CD4-positive, CD25-positive, alpha-beta regulatory T cell (primary cell): ENCODE measurements at regions not wholly inside any gene's neighbourhood (a gene's known extent, or its start where the extent isn't known, plus 50 kb on each side); places are given as distances from the start of the nearest gene placed in this dataset.

Experiments
- ATAC-seq, 2 donors: fragments of 150-1000 bp; cut with Tn5 transposase; one replicate each; pipeline ENCODE4 v1.10.0; 2021; ENCODE audit warnings: low read depth in 2 of 2, moderate number of reproducible peaks in 2 of 2, moderate library complexity in 1 of 2
- DNase-seq, 3 donors: peaks; one replicate each; pipeline versions ENCODE4 v3.0.0 to v3.0.0-alpha.2; 2012 to 2022; ENCODE audit warnings: mixed read lengths in 1 of 3
- H3K27ac ChIP-seq: one replicate; pipeline ENCODE4 v1.7.0; 2013; ENCODE audit warnings: mild to moderate bottlenecking, low read length; ENCODE audit not compliant: insufficient read depth, poor library complexity, severe bottlenecking
- H3K27me3 ChIP-seq: one replicate; pipeline ENCODE4 v1.7.0; 2013; ENCODE audit warnings: low read length; ENCODE audit not compliant: control insufficient read depth, insufficient read depth
- H3K36me3 ChIP-seq: one replicate; pipeline ENCODE4 v1.7.0; 2013; ENCODE audit warnings: mild to moderate bottlenecking, low read length, moderate library complexity; ENCODE audit not compliant: control insufficient read depth, insufficient read depth
- H3K4me1 ChIP-seq: 2 replicates; pipeline ENCODE4 v1.7.0; 2013; ENCODE audit warnings: mild to moderate bottlenecking, low read length; ENCODE audit not compliant: insufficient read depth, control insufficient read depth, poor library complexity, severe bottlenecking
- H3K4me3 ChIP-seq: one replicate; pipeline ENCODE4 v1.7.0; 2013; ENCODE audit warnings: low read depth, mild to moderate bottlenecking, low read length, moderate library complexity
- H3K9me3 ChIP-seq, 2 experiments: 1 replicate in 1 of 2; 2 replicates in 1 of 2; pipeline ENCODE4 v1.7.0; 2013; ENCODE audit warnings: low read length in 2 of 2, mild to moderate bottlenecking in 1 of 2, moderate library complexity in 1 of 2; ENCODE audit not compliant: control insufficient read depth in 2 of 2
- H3K27ac Mint-ChIP-seq, 3 donors: one replicate each; pipeline ENCODE4 v1.8.0; 2020 to 2022; ENCODE audit warnings: mild to moderate bottlenecking in 3 of 3, mixed read lengths in 3 of 3, moderate library complexity in 2 of 3
- H3K27me3 Mint-ChIP-seq: one replicate; pipeline ENCODE4 v1.8.0; 2022; ENCODE audit warnings: mild to moderate bottlenecking, mixed read lengths
- H3K36me3 Mint-ChIP-seq: one replicate; pipeline ENCODE4 v1.8.0; 2020; ENCODE audit warnings: mixed read lengths
- H3K4me1 Mint-ChIP-seq, 4 donors: one replicate each; pipeline ENCODE4 v1.8.0; 2020 to 2022; ENCODE audit warnings: mixed read lengths in 4 of 4, mild to moderate bottlenecking in 1 of 4
- H3K4me3 Mint-ChIP-seq, 4 donors: one replicate each; pipeline ENCODE4 v1.8.0; 2020 to 2022; ENCODE audit warnings: mild to moderate bottlenecking in 4 of 4, mixed read lengths in 4 of 4, moderate library complexity in 3 of 4
- H3K9me3 Mint-ChIP-seq, 7 donors: one replicate each; pipeline ENCODE4 v1.8.0; 2020 to 2022; ENCODE audit warnings: mixed read lengths in 7 of 7, mild to moderate bottlenecking in 3 of 7, moderate library complexity in 2 of 7

DNA sequence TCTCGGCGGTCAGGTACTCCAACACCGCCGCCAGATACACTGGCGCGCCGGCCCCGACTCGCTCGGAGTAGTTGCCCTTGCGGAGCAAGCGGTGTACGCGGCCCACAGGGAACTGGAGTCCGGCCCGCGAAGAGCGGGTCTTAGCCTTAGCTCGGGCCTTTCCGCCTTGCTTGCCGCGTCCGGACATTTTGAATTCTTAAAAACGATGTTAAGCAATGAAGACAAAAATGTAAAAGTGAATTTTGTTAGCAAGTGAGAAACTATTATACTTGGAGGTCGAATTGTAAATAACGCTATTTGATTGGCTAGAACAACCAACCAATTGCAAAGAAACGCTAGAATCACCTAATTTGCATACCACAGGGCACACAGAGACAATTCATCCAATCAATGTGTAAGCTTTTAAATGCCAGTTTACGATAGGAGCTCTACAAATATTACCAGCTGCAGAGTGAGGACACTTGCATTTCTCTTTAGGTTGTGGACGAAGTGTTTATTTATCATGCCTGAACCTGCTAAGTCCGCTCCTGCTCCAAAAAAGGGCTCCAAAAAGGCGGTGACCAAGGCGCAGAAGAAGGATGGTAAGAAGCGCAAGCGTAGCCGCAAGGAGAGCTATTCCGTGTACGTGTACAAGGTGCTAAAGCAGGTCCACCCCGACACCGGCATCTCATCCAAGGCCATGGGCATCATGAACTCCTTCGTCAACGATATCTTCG is 112.0 kb downstream of the HFE start:
- peak overlapping the region; percentile 98 to 99 (median 99) for H3K27ac Mint-ChIP-seq
- H3K27me3 ChIP-seq: no peaks in the 10 kb centered on the region
- H3K27ac ChIP-seq: peak overlapping the region; percentile 90
- peaks cover 15 to 54% (median 23%) of the 10 kb centered on the region in 4 donors for H3K4me1 Mint-ChIP-seq
- H3K4me3 Mint-ChIP-seq: peak overlapping the region; percentile 93 to 99 (median 97)
- H3K36me3 Mint-ChIP-seq: no peaks in the 10 kb centered on the region
- peaks cover 40% of the 10 kb centered on the region for H3K4me1 ChIP-seq
- no peaks in the 10 kb centered on the region for H3K9me3 ChIP-seq
- H3K27me3 Mint-ChIP-seq: no peaks in the 10 kb centered on the region
- no peaks in the 10 kb centered on the region for H3K9me3 Mint-ChIP-seq
- H3K36me3 ChIP-seq: no peaks in the 10 kb centered on the region
- H3K4me3 ChIP-seq: peak overlapping the region; percentile 99
- peak; percentile 70 to 72 for ATAC-seq
- DNase-seq: peak; percentile 53 to 96 (median 94)

DNA sequence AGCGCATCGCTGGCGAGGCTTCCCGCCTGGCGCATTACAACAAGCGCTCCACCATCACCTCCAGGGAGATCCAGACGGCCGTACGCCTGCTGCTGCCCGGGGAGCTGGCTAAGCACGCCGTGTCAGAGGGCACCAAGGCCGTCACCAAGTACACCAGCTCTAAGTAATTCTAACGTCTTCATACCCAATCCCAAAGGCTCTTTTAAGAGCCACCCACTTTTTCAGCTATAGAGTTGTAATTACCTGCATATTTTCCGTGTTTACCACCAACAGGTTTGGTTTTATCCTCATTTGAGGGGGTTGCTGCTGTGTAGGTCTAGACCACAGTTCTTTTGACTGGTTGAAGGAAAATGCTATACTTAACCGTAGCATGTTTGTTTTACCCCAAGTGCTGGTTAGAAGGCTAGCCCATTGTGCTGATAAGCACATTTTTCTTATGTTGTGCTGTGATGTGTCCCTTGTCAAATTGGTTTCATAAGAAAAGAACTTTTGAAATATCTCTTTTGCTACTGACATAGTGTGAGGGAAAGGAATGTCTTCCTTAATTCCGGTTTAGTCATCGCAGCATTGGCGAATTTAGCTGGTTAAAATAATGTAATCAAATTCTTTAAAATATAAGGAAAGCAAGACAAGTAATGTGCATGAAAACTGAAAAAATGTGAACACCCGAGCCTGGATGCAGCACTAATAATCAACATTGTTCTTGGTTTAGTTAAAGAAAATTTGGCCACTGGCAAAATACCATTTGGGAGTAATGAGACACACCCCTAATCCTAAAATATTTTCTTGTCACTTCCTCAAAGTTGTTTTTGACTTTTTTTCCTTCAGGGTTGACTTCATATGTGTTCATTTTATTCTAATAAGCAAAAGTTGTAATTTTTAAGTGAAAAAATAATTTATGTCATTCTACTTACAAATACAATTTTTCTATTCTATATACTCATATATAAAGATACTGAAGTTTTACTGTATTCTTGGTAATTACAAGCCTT is 112.8 kb downstream of the HFE start:
- peak overlapping the region; percentile 93 to 99 (median 97) for H3K4me3 Mint-ChIP-seq
- peak overlapping the region; percentile 90 for H3K27ac ChIP-seq
- H3K27me3 Mint-ChIP-seq: peaks cover 8% of the 10 kb centered on the region
- DNase-seq (no peak), ATAC-seq (no peak)
- peak overlapping the region; percentile 98 to 99 (median 99) for H3K27ac Mint-ChIP-seq
- peaks cover 10 to 51% (median 19%) of the 10 kb centered on the region in 4 donors for H3K4me1 Mint-ChIP-seq
- H3K36me3 ChIP-seq: no peaks in the 10 kb centered on the region
- peaks cover 0 to 3% (median 0%) of the 10 kb centered on the region in 7 donors for H3K9me3 Mint-ChIP-seq
- no peaks in the 10 kb centered on the region for H3K27me3 ChIP-seq
- H3K4me1 ChIP-seq: peaks cover 41% of the 10 kb centered on the region
- H3K36me3 Mint-ChIP-seq: no peaks in the 10 kb centered on the region
- peak overlapping the region; percentile 99 for H3K4me3 ChIP-seq
- no peaks in the 10 kb centered on the region for H3K9me3 ChIP-seq

DNA sequence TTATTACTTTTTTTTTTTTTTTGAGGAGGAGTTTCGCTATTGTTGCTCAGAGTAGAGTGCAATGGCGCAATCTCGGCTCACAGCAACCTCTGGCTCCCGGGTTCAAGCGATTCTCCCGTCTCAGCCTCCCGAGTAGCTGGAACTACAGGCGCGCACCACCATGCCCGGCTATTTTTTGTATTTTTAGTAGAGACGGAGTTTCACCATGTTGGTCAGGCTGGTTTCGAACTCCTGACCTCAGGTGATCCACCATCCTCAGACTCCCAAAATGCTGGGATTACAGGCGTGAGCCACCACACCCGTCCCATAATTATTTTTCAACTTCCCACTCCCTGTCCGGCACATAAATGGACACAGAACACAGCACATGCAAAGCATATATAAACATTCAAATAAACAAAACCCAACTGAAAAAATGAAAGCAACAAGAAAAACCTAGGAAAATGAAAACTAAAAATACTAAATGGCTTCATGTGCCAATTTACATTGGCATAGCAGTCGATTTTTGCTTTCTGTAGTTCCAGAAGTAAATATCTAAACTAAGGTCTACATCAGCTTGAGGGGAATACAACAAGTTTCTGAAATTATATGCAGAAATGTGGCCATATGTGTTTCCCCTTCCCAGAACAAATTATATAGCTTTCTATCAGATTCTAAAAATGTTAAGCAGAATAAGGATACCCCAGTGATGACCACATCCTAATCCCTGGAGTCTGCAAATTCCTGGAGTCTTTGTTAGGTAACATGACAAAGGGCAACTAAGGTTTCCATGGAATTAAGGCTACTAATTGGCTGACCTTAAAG is 113.9 kb downstream of the HFE start:
- H3K4me1 ChIP-seq: peaks cover 42% of the 10 kb centered on the region
- no peaks in the 10 kb centered on the region for H3K9me3 ChIP-seq
- Mint-ChIP-seq H3K9me3 (peaks cover 0 to 3% (median 0%) of the 10 kb centered on the region in 7 donors), H3K4me3 (peak overlapping the region in 1 of 4 donors; percentile 55), H3K36me3 (no peaks in the 10 kb centered on the region), H3K4me1 (peaks cover 4 to 42% (median 14%) of the 10 kb centered on the region in 4 donors), H3K27ac (peak overlapping the region in 1 of 3 donors; percentile 88), H3K27me3 (peaks cover 9% of the 10 kb centered on the region)
- H3K36me3 ChIP-seq: no peaks in the 10 kb centered on the region
- H3K27me3 ChIP-seq: no peaks in the 10 kb centered on the region
- H3K27ac ChIP-seq: peak overlapping the region; percentile 90
- no peak overlapping the region for H3K4me3 ChIP-seq
- DNase-seq: no peak
- no peak for ATAC-seq

DNA sequence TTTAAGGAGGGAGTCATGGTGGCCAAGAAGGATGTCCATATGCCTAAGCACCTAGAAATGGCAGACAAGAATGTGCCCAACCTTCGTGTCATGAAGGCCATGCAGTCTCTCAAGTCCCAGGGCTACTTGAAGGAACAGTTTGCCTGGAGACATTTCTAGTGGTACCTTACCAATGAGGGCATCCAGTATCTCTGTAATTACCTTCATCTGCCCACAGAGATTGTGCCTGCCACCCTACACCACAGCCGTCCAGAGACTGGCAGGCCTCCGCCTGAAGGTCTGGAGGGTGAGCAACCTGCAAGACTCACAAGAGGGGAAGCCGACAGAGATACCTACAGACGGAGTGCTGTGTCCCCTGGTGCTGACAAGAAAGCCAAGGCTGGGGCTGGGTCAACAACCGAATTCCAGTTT is 115.0 kb downstream of the HFE start:
- no peak for DNase-seq
- peaks cover 4 to 39% (median 14%) of the 10 kb centered on the region in 4 donors for H3K4me1 Mint-ChIP-seq
- ATAC-seq: no peak
- Histone ChIP-seq H3K36me3 (no peaks in the 10 kb centered on the region), H3K27me3 (no peaks in the 10 kb centered on the region), H3K4me1 (peaks cover 42% of the 10 kb centered on the region), H3K9me3 (no peaks in the 10 kb centered on the region), H3K4me3 (no peak overlapping the region), H3K27ac (no peak overlapping the region)
- H3K27ac Mint-ChIP-seq: peak overlapping the region in 1 of 3 donors; percentile 43
- H3K4me3 Mint-ChIP-seq: no peak overlapping the region
- peaks cover 0 to 3% (median 0%) of the 10 kb centered on the region in 7 donors for H3K9me3 Mint-ChIP-seq
- H3K27me3 Mint-ChIP-seq: peaks cover 9% of the 10 kb centered on the region
- H3K36me3 Mint-ChIP-seq: no peaks in the 10 kb centered on the region

DNA sequence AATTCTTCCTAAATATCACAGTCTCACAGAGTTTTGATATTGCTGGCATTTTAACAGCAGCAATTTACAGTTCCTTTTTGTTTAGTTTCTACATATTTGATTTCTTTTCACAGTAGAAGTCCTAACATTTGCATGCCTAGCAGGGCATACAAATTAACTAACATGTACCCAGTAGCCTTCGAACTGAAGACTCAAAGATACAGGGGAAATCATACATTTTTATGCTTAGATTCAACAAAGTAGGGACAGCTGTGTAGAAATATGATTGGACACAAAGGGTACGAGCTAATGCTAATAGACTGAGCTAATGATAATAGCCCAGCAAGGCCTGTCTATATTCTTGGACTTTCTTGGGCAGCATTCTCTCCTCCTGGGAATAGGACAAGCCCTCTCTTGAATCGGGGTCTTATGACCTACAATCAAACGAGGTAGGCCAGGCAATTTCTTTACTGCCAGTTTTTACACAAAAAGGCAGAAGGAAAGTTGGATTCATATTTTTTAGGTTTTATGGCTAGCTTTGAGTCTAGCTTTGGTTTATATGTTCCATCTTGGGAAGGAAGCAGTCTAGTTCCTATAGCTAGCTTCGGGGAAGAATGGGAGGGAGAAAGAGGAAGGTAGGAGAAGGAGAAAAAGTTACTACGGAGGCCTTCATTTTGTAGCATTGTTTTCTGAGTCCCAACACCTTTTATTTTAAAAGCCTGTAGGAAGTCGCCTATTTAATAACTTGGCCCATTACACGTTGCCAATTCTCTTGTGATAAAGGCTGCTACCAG is 115.8 kb downstream of the HFE start:
- Mint-ChIP-seq H3K27me3 (peaks cover 9% of the 10 kb centered on the region), H3K4me3 (peak overlapping the region in 2 of 4 donors; percentile 72 to 82), H3K36me3 (no peaks in the 10 kb centered on the region), H3K4me1 (peaks cover 4 to 35% (median 15%) of the 10 kb centered on the region in 4 donors), H3K9me3 (peaks cover 0 to 3% (median 0%) of the 10 kb centered on the region in 7 donors), H3K27ac (peak overlapping the region in 2 of 3 donors; percentile 14 to 72)
- H3K9me3 ChIP-seq: no peaks in the 10 kb centered on the region
- ATAC-seq (no peak), DNase-seq (no peak)
- peaks cover 42% of the 10 kb centered on the region for H3K4me1 ChIP-seq
- peak overlapping the region; percentile 93 for H3K27ac ChIP-seq
- no peaks in the 10 kb centered on the region for H3K36me3 ChIP-seq
- H3K4me3 ChIP-seq: no peak overlapping the region
- no peaks in the 10 kb centered on the region for H3K27me3 ChIP-seq

DNA sequence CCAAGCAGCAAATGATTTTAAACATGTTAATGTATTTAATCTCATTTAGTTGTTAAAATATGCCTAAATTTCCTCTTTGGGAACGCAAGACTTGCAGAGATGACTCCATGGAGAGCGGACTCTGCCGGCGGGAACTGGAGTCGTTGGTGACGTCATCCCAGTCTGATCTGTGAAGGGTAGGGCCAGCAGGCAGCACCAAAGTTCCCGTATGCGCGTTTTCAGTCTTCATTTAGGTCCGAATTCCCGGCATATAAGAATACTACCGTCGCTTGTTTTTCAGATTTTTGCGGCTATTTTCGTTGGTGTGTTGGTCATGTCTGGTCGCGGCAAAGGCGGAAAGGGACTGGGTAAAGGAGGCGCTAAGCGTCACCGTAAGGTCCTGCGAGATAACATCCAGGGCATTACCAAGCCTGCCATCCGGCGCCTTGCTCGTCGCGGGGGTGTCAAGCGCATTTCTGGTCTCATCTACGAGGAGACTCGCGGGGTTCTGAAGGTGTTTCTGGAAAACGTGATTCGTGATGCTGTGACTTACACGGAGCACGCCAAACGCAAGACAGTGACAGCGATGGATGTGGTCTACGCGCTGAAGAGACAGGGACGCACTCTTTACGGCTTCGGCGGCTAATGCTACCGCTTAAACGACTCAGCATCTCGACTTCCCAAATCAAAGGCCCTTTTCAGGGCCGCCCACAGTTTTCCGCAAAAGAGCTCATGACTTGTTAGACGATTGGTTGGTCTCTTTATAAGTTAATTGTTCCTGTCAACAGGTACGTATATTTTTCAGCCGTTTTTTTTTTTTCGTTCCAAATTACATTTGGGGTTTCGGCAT is 117.3 kb downstream of the HFE start:
- H3K27ac Mint-ChIP-seq: no peak overlapping the region
- Histone ChIP-seq H3K27ac (peak overlapping the region; percentile 93), H3K4me3 (peak overlapping the region; percentile 93), H3K9me3 (no peaks in the 10 kb centered on the region), H3K27me3 (no peaks in the 10 kb centered on the region), H3K36me3 (no peaks in the 10 kb centered on the region), H3K4me1 (peaks cover 38% of the 10 kb centered on the region)
- peaks cover 9% of the 10 kb centered on the region for H3K27me3 Mint-ChIP-seq
- H3K4me1 Mint-ChIP-seq: peaks cover under 1 to 29% (median 9%) of the 10 kb centered on the region in 4 donors
- peak; percentile 63 to 71 for ATAC-seq
- DNase-seq: peak; percentile 79 to 97 (median 89)
- H3K36me3 Mint-ChIP-seq: no peaks in the 10 kb centered on the region
- no peak overlapping the region for H3K4me3 Mint-ChIP-seq
- H3K9me3 Mint-ChIP-seq: peaks cover 0 to 3% (median 0%) of the 10 kb centered on the region in 7 donors
